HG03103 (cell line): ENCODE measurements at regions not wholly inside any gene's neighbourhood (a gene's known extent, or its start where the extent isn't known, plus 50 kb on each side); places are given as distances from the start of the nearest gene placed in this dataset.
"Not testable (repeated sequence)": the region's sequence is repeated elsewhere in the genome, so short reads cannot be mapped to it uniquely, and the experiment has no call there.

Source experiments
- ATAC-seq: cut with Tn5 transposase; IDR thresholded peaks from one replicate; pipeline ENCODE4 v1.9.1; 2021; ENCODE audit warnings: low read depth; ENCODE audit not compliant: unreplicated experiment

- ATAC-seq = no peak
Observed at GRCh38 chr12:68537571-68537970, 73.1 kb upstream of the RAP1B start.

- ATAC-seq = no peak
Observed at GRCh38 chr12:68538726-68539614, 71.7 kb upstream of the RAP1B start.

- no peak for ATAC-seq
Observed at GRCh38 chr12:68539615-68539952, 71.1 kb upstream of the RAP1B start.

GRCh38 chr12:68540768-68541167 lies 69.9 kb upstream of the RAP1B start:
- not testable (repeated sequence) for ATAC-seq

GRCh38 chr12:68547318-68547717 lies 63.4 kb upstream of the RAP1B start:
- ATAC-seq = not testable (repeated sequence)

GRCh38 chr12:68552605-68553195 lies 58.0 kb upstream of the RAP1B start:
- ATAC-seq = not testable (repeated sequence)

- ATAC-seq = no peak
Observed at GRCh38 chr12:68557011-68557730, 53.5 kb upstream of the RAP1B start.

GRCh38 chr12:68559246-68559645 lies 51.5 kb upstream of the RAP1B start:
- no peak for ATAC-seq

- ATAC-seq = no peak
Observed at GRCh38 chr12:68559984-68560850, 50.5 kb upstream of the RAP1B start.

- ATAC-seq = no peak
Observed at GRCh38 chr12:68560851-68561422, 49.8 kb upstream of the RAP1B start.
